Dendritic cell treated with granulocyte-macrophage colony-stimulating factor and Interleukin-4, amounts not matched to agents 40 ng/mL and 50 ng/mL, for 4 days (primary cell): ENCODE measurements at regions not wholly inside any gene's neighbourhood (a gene's known extent, or its start where the extent isn't known, plus 50 kb on each side); places are given as distances from the start of the nearest gene placed in this dataset.

Source experiments
- H3K27ac Mint-ChIP-seq: one replicate; pipeline ENCODE4 v1.8.0; 2022; ENCODE audit warnings: mild to moderate bottlenecking, mixed read lengths
- H3K27me3 Mint-ChIP-seq: one replicate; pipeline ENCODE4 v1.8.0; 2022; ENCODE audit warnings: mild to moderate bottlenecking, mixed read lengths
- H3K36me3 Mint-ChIP-seq: one replicate; pipeline ENCODE4 v1.8.0; 2022; ENCODE audit warnings: low read depth, mixed read lengths
- H3K4me1 Mint-ChIP-seq: one replicate; pipeline ENCODE4 v1.8.0; 2022; ENCODE audit warnings: low read depth, mixed read lengths
- H3K4me3 Mint-ChIP-seq: one replicate; pipeline ENCODE4 v1.8.0; 2022; ENCODE audit warnings: mild to moderate bottlenecking, moderate library complexity, mixed read lengths
- H3K9me3 Mint-ChIP-seq: one replicate; pipeline ENCODE4 v1.8.0; 2022; ENCODE audit warnings: mixed read lengths
- intact Hi-C: fragments of 100-400 bp; cut with micrococcal nuclease; formaldehyde crosslinking; loops from one replicate; pipeline ENCODE4 v1.15.0; 2022

DNA sequence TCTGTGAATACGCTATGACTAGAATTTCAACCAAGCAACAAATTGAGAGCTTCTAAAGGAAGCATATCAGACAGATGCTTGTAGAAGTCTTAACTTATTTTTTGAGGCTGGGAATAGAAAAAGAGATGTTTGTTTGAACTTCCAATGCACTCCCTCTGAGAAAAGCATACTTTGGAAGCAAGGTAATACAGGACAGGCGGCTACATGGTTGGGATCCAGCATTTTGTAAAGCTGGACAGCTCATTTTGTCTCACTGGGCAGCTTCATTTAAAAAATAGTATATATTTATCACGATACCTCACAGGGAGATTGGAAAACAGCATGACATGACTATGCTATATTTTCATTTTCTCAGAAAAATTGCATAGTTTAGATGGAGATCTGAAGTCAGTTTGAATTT, 821.3 kb upstream of the API5 start:
- no peak overlapping the region for H3K27ac Mint-ChIP-seq
- H3K4me1 Mint-ChIP-seq: no peaks in the 10 kb centered on the region
- no peak overlapping the region for H3K4me3 Mint-ChIP-seq
- no peaks in the 10 kb centered on the region for H3K36me3 Mint-ChIP-seq
- intact Hi-C loops: no loop called here
- H3K27me3 Mint-ChIP-seq: no peaks in the 10 kb centered on the region
- H3K9me3 Mint-ChIP-seq: no peaks in the 10 kb centered on the region

DNA sequence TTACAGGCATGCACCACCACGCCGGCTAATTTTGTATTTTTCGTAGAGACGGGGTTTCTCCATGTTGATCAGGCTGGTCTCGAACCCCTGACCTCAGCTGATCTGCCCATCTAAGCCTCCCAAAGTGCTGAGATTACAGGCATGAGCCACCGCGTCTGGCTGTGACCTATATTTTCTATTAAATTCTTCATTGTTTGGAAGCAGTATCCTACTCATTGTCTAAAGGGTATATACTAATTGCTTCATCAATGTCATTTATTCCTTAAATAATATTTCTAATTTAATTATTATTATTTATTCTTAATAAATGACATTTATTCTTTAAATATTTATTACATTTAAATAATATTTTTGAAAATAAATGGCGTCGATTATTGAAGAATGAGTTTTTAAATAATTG, 817.3 kb upstream of the API5 start:
- H3K4me3 Mint-ChIP-seq: no peak overlapping the region
- no peaks in the 10 kb centered on the region for H3K4me1 Mint-ChIP-seq
- H3K27me3 Mint-ChIP-seq: no peaks in the 10 kb centered on the region
- no peak overlapping the region for H3K27ac Mint-ChIP-seq
- no peaks in the 10 kb centered on the region for H3K36me3 Mint-ChIP-seq
- H3K9me3 Mint-ChIP-seq: no peaks in the 10 kb centered on the region
- intact Hi-C loops: no loop called here

GRCh38 chr11:42498971-42499370, 812.8 kb upstream of the API5 start:
- Mint-ChIP-seq H3K27me3 (no peaks in the 10 kb centered on the region), H3K27ac (no peak overlapping the region), H3K9me3 (no peaks in the 10 kb centered on the region), H3K4me1 (no peaks in the 10 kb centered on the region), H3K36me3 (no peaks in the 10 kb centered on the region), H3K4me3 (no peak overlapping the region)
- intact Hi-C loops: no loop called here

DNA sequence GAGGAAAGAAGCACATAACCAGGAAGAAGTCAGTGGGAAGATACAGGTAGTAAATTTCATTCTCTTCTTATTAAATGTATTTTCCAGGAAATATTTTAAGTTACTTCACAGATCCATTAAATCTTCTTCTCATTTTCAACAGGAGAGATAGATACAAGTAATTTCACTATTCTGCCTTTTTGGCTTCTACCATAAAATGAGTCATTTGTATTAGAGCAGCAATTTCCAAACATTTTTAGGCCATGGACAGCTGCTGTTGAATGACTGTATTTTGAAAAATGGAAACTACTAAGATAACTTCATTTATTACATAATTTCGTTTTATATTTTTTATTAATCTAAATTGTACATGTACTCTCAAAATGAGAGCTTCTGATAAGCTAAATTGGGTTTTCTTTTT, 809.6 kb upstream of the API5 start:
- Mint-ChIP-seq H3K4me3 (no peak overlapping the region), H3K4me1 (no peaks in the 10 kb centered on the region), H3K27ac (no peak overlapping the region), H3K27me3 (no peaks in the 10 kb centered on the region), H3K9me3 (no peaks in the 10 kb centered on the region), H3K36me3 (no peaks in the 10 kb centered on the region)
- intact Hi-C loops: no loop called here

DNA sequence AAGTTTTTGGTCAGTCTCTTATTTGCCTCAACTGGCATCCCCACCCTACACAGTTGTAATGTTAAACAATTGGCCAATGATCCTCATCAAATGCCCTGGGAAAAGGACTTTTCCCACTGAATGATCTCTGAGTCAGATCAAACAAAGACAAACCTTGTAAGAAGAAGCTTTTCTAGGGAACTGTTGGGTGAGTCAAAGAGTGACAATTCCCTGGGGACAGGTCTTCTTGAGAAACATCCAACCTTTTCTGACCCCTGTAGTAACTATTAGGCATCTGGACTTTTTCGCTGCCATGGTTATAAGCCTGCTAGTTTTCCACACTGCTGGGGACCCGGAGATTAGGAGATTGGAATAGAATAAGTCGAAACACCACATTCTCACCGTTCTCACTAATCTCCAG, 789.8 kb upstream of the API5 start:
- H3K4me1 Mint-ChIP-seq: no peaks in the 10 kb centered on the region
- no peak overlapping the region for H3K4me3 Mint-ChIP-seq
- H3K27me3 Mint-ChIP-seq: no peaks in the 10 kb centered on the region
- H3K27ac Mint-ChIP-seq: no peak overlapping the region
- H3K9me3 Mint-ChIP-seq: no peaks in the 10 kb centered on the region
- intact Hi-C loops: no loop called here
- H3K36me3 Mint-ChIP-seq: no peaks in the 10 kb centered on the region

DNA sequence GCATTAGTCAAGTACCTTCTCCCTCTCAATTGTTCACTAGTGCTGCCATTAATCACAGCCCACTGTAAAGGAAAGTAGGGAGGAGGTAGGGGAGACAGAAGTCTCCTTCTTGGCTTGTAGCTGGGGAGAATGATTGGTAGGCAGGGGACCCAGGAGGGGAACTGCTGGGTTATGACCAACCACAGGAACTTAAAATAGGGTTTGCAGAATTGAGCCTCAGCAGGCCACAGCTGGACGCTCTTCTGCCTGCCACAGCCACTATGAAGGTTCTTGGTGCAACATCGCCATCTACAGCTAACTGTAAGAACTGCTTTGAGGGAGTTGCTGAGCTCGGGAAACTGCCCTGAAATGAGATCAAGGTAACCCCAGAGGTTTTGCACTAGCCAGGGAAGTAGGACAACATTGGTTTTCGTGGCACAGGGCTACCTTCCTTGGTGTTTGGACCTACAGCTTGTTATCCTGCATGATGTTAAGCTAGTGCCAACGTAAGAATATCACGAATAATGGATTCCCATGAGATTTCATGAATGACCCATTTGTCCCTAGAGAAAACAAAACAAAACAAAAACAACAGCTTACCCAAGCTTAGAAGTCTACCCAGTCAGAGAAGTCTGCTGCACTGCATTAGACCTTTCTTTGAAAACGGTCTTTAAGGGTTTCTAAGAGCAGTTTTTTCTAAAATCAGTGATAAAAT, 787.1 kb upstream of the API5 start:
- Mint-ChIP-seq H3K4me1 (no peaks in the 10 kb centered on the region), H3K27ac (no peak overlapping the region), H3K4me3 (no peak overlapping the region), H3K36me3 (no peaks in the 10 kb centered on the region), H3K9me3 (no peaks in the 10 kb centered on the region), H3K27me3 (no peaks in the 10 kb centered on the region)
- intact Hi-C loops: loop anchor here (2.0 kb wide), 1 partner anchor 1064 kb away; no protein-coding TSS in a partner anchor

DNA sequence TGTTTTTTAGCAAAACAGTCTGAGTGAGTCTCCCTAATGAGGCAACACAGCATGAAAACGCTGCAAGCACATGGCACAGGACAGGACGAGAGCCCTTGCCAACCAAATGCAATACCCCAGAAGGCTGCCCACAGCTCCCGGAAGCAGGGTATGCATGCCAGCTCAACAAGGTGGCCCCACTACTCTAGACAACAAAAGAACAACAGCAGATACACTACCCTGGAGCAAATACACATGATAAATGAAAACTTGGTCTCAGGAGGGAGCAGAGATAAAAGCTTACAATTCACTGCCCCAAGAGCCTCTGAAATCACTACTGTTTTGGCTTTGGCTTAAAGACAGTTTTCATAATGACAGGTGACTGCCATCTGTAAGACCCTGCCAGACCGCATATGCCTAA, 785.4 kb upstream of the API5 start:
- Mint-ChIP-seq H3K4me3 (no peak overlapping the region), H3K27ac (no peak overlapping the region), H3K9me3 (no peaks in the 10 kb centered on the region), H3K4me1 (no peaks in the 10 kb centered on the region), H3K36me3 (no peaks in the 10 kb centered on the region), H3K27me3 (no peaks in the 10 kb centered on the region)
- intact Hi-C loops: no loop called here

- H3K4me3 Mint-ChIP-seq: no peak overlapping the region
- H3K27me3 Mint-ChIP-seq: no peaks in the 10 kb centered on the region
- no peaks in the 10 kb centered on the region for H3K36me3 Mint-ChIP-seq
- no peaks in the 10 kb centered on the region for H3K4me1 Mint-ChIP-seq
- no peaks in the 10 kb centered on the region for H3K9me3 Mint-ChIP-seq
- no peak overlapping the region for H3K27ac Mint-ChIP-seq
- intact Hi-C loops: no loop called here
Measured at GRCh38 chr11:42528471-42528870, 783.3 kb upstream of the API5 start.

DNA sequence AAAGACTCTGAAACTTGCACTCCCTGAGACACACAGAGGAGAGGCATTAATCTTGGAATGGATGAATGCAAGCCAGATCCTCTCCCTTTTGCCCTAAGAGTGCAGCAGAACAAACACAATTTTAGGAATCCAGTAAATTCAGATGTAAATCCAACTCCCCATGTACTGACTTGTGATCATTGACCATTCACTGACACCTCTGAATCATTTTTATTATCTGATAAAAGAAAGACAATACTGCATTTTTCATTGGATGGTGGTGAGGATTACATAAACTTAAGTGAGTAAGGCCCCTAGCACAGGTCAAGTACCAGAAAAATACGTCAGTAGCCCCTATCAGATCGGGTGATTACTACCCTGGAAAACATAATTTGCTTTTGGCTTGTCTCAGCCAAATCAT, 782.9 kb upstream of the API5 start:
- no peaks in the 10 kb centered on the region for H3K9me3 Mint-ChIP-seq
- no peak overlapping the region for H3K27ac Mint-ChIP-seq
- no peak overlapping the region for H3K4me3 Mint-ChIP-seq
- no peaks in the 10 kb centered on the region for H3K4me1 Mint-ChIP-seq
- intact Hi-C loops: no loop called here
- no peaks in the 10 kb centered on the region for H3K27me3 Mint-ChIP-seq
- H3K36me3 Mint-ChIP-seq: no peaks in the 10 kb centered on the region

DNA sequence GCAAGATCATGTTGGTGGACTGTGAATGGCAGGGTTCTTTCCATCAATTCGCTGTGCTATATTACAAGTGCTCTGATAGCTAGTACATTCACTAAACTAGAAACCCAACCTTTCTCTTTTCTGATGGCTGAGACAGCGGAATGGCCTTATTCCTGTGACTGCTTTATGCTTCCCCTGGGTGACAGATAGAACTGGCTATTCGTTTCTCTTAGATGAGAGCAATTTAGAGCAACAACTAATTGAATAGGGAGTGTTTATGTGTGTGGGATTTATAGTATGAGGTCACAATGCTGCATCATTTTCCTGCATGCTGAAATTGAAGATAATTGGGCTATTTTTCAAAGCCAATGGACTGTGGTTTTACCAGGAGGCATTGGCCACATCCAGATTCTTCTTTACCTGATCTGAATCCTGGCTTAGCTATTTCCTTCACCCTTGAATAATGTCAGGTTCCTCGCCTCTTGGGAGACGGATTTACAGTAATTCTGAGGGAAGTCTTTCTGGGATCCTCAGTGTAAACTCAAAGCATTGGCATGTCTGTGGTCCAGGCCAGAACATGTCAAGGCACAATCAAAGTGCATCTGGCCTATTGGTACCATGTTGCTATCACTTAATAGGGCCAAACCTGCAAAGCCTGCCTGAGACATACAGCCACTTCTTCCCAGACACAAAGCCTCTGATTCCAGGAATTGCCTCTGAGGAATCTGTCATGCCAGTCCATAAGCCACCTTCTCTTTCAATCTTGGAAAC, 775.0 kb upstream of the API5 start:
- Mint-ChIP-seq H3K27me3 (no peaks in the 10 kb centered on the region), H3K36me3 (no peaks in the 10 kb centered on the region), H3K9me3 (no peaks in the 10 kb centered on the region), H3K4me3 (no peak overlapping the region), H3K4me1 (no peaks in the 10 kb centered on the region), H3K27ac (no peak overlapping the region)
- intact Hi-C loops: no loop called here

DNA sequence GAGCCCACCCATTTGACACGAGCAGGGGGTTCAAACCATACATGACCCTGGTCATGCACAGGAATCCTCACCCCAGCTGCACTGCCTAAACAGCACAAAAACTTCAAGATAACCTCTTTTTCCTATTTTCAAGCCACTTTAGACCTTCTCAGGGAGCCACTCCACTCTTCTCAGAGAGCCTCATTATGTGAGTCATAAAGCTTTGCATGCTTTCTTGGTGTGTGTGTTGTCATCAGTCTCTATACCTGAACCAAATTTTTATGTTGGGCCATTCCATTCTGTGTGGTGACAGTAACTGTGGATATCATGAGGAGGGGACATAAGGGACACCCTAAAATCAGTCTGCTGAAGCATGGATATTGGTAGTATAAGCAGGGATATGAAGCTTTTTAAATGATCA, 769.5 kb upstream of the API5 start:
- H3K4me3 Mint-ChIP-seq: no peak overlapping the region

GRCh38 chr11:42543844-42544419, 767.9 kb upstream of the API5 start:
- Mint-ChIP-seq H3K4me1 (no peaks in the 10 kb centered on the region), H3K9me3 (no peaks in the 10 kb centered on the region), H3K27ac (no peak overlapping the region), H3K27me3 (no peaks in the 10 kb centered on the region), H3K36me3 (no peaks in the 10 kb centered on the region), H3K4me3 (no peak overlapping the region)
- intact Hi-C loops: no loop called here

More for the DNA sequence above, 769.5 kb upstream of the API5 start:
- H3K27me3 Mint-ChIP-seq: no peaks in the 10 kb centered on the region
- no peaks in the 10 kb centered on the region for H3K4me1 Mint-ChIP-seq
- H3K27ac Mint-ChIP-seq: no peak overlapping the region
- H3K36me3 Mint-ChIP-seq: no peaks in the 10 kb centered on the region
- intact Hi-C loops: no loop called here
- no peaks in the 10 kb centered on the region for H3K9me3 Mint-ChIP-seq

DNA sequence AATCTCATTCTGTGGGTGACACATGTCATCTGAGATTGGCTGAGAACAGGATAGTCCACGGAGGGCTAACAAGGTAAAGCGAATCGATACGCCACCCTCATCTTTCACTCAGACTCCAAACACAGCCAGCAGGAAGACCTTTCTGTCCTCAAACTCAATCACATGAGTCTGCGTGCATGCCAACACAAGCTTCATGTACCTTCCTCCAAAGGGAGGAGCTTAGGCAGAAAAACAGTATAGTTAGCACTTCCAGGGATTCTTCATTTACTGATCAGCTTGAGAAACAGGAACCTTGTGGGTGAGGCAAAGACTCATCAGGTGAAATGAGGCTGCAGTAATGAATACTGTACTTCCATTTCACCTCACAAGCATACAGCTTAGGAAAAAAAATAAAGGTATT, 767.1 kb upstream of the API5 start:
- intact Hi-C loops: no loop called here

GRCh38 chr11:42545954-42546353, 765.8 kb upstream of the API5 start:
- H3K36me3 Mint-ChIP-seq: no peaks in the 10 kb centered on the region
- no peaks in the 10 kb centered on the region for H3K4me1 Mint-ChIP-seq
- no peaks in the 10 kb centered on the region for H3K27me3 Mint-ChIP-seq
- H3K9me3 Mint-ChIP-seq: no peaks in the 10 kb centered on the region
- intact Hi-C loops: no loop called here
- no peak overlapping the region for H3K4me3 Mint-ChIP-seq
- H3K27ac Mint-ChIP-seq: no peak overlapping the region

More for the DNA sequence above, 767.1 kb upstream of the API5 start:
- no peaks in the 10 kb centered on the region for H3K27me3 Mint-ChIP-seq
- H3K9me3 Mint-ChIP-seq: no peaks in the 10 kb centered on the region
- H3K36me3 Mint-ChIP-seq: no peaks in the 10 kb centered on the region
- no peak overlapping the region for H3K27ac Mint-ChIP-seq
- H3K4me1 Mint-ChIP-seq: no peaks in the 10 kb centered on the region
- no peak overlapping the region for H3K4me3 Mint-ChIP-seq
